Loucy (cell line): ENCODE measurements at regions not wholly inside any gene's neighbourhood (a gene's known extent, or its start where the extent isn't known, plus 50 kb on each side); places are given as distances from the start of the nearest gene placed in this dataset.

Source experiments
- H2AFZ ChIP-seq: fragments of 200-600 bp; sonication (generic); 2 replicates; pipeline ENCODE4 v1.6.0; 2016; ENCODE audit warnings: antibody characterized with exemption, mild to moderate bottlenecking, low read length, moderate library complexity
- H3F3A ChIP-seq: fragments of 200-600 bp; 2 replicates; pipeline ENCODE4 v1.6.0; 2016; ENCODE audit warnings: antibody characterized with exemption, low read depth, mild to moderate bottlenecking
- H3K27me3 ChIP-seq: fragments of 200-600 bp; sonication (generic); 2 replicates; pipeline ENCODE4 v1.6.1; 2014; ENCODE audit warnings: low read length, mild to moderate bottlenecking; ENCODE audit not compliant: insufficient read depth, poor library complexity, severe bottlenecking
- H3K36me3 ChIP-seq: fragments of 200-600 bp; sonication (generic); 2 replicates; pipeline ENCODE4 v1.6.1; 2016; ENCODE audit warnings: low read length; ENCODE audit not compliant: insufficient read depth
- H3K4me1 ChIP-seq: fragments of 200-600 bp; sonication (generic); 2 replicates; pipeline ENCODE4 v1.5.1; 2014; ENCODE audit warnings: low read length, mild to moderate bottlenecking; ENCODE audit not compliant: insufficient read depth, poor library complexity, severe bottlenecking
- H3K4me2 ChIP-seq: fragments of 200-600 bp; sonication (generic); 2 replicates; pipeline ENCODE4 v1.6.0; 2014; ENCODE audit warnings: antibody characterized with exemption, low read length, low read depth, mild to moderate bottlenecking; ENCODE audit not compliant: poor library complexity, severe bottlenecking
- H3K4me3 ChIP-seq: fragments of 200-600 bp; sonication (generic); 2 replicates; pipeline ENCODE4 v1.5.1; 2014; ENCODE audit warnings: low read length, mild to moderate bottlenecking, mixed read lengths; ENCODE audit not compliant: poor library complexity, severe bottlenecking
- H3K79me2 ChIP-seq: fragments of 200-600 bp; sonication (generic); 2 replicates; pipeline ENCODE4 v1.6.1; 2014; ENCODE audit warnings: low read length; ENCODE audit not compliant: insufficient read depth
- H3K9ac ChIP-seq: fragments of 200-600 bp; sonication (generic); 2 replicates; pipeline ENCODE4 v1.6.0; 2014; ENCODE audit warnings: mild to moderate bottlenecking, low read depth, low read length, moderate library complexity; ENCODE audit not compliant: poor library complexity, severe bottlenecking
- H3K9me2 ChIP-seq: fragments of 200-600 bp; sonication (generic); replicated peaks from 2 replicates; pipeline ENCODE4 v1.6.1; 2016; ENCODE audit warnings: low read depth, low read length, mixed read lengths
- H3K9me3 ChIP-seq: fragments of 200-600 bp; sonication (generic); 2 replicates; pipeline ENCODE4 v1.6.1; 2014; ENCODE audit warnings: mild to moderate bottlenecking, antibody characterized with exemption, low read length, low read depth; ENCODE audit not compliant: insufficient read depth
- H4K20me1 ChIP-seq: fragments of 200-600 bp; sonication (generic); 2 replicates; pipeline ENCODE4 v1.6.0; 2014; ENCODE audit warnings: antibody characterized with exemption, low read length, mild to moderate bottlenecking; ENCODE audit not compliant: insufficient read depth, poor library complexity, severe bottlenecking
- EZH2phosphoT487 ChIP-seq: fragments of 200-600 bp; IDR thresholded peaks from 2 replicates; pipeline ENCODE4 v1.6.1; 2018; ENCODE audit warnings: antibody characterized with exemption, mild to moderate bottlenecking, moderate library complexity, borderline replicate concordance
- TF ChIP-seq, protein P1 (sequence below): fragments of 200-600 bp; sonication (generic); conservative IDR thresholded peaks from 2 replicates; pipeline ENCODE4 v1.5.1; 2014; ENCODE audit warnings: mild to moderate bottlenecking, antibody characterized with exemption, low read length

DNA sequence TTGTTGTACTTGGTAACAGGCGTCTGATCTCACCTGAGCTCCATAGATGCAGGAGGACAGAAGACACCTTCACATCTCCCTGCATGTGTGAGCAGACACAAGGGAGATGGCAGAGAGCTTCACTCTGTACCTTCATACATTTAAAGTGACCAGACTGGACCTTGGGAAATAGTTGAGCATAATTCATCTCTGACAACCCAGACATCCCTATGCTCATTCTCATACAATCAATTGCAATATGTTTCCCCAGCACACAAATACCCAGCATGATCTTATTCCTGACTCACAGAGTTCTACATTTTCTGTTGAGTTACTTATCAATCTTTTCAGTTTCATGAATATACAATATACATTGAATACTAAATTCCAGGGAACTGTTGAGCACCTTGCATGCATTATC lies 488.2 kb upstream of the API5 start:
- no peaks in the 10 kb centered on the region for H3K9me2 ChIP-seq
- H3K79me2 ChIP-seq, result no peaks in the 10 kb centered on the region
- H3K4me2 ChIP-seq, result no peak overlapping the region
- H3K9me3 ChIP-seq, result no peaks in the 10 kb centered on the region
- no peak overlapping the region for H2AFZ ChIP-seq
- H3K27me3 ChIP-seq, result no peaks in the 10 kb centered on the region
- no peak for TF ChIP-seq EZH2phosphoT487
- TF ChIP-seq, protein P1, sequence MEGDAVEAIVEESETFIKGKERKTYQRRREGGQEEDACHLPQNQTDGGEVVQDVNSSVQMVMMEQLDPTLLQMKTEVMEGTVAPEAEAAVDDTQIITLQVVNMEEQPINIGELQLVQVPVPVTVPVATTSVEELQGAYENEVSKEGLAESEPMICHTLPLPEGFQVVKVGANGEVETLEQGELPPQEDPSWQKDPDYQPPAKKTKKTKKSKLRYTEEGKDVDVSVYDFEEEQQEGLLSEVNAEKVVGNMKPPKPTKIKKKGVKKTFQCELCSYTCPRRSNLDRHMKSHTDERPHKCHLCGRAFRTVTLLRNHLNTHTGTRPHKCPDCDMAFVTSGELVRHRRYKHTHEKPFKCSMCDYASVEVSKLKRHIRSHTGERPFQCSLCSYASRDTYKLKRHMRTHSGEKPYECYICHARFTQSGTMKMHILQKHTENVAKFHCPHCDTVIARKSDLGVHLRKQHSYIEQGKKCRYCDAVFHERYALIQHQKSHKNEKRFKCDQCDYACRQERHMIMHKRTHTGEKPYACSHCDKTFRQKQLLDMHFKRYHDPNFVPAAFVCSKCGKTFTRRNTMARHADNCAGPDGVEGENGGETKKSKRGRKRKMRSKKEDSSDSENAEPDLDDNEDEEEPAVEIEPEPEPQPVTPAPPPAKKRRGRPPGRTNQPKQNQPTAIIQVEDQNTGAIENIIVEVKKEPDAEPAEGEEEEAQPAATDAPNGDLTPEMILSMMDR, result no peak
- H4K20me1 ChIP-seq, result no peaks in the 10 kb centered on the region
- H3K4me3 ChIP-seq, result no peak overlapping the region
- no peaks in the 10 kb centered on the region for H3K36me3 ChIP-seq
- H3F3A ChIP-seq, result no peaks in the 10 kb centered on the region
- H3K9ac ChIP-seq, result no peak overlapping the region
- no peaks in the 10 kb centered on the region for H3K4me1 ChIP-seq

DNA sequence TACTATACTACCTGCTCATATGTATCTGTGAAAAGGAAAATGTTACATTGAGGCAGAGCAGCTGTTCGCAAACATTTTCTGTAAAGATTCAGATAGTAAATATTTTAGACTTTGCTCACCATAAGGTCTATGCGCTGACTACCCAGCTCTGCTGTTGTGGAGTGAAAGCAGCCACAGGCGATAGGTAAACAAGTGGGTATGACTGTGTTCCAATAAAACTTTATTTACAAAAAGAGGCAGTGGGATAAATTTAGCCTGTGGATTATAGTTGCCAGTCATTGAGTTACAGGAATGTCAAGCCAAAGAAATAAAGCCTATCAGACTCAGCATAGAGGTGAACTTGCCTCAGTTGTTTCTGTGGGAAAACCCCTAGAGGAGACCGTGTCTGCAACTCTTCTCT lies 487.7 kb upstream of the API5 start:
- H3F3A ChIP-seq, result no peaks in the 10 kb centered on the region
- no peaks in the 10 kb centered on the region for H3K27me3 ChIP-seq
- no peak overlapping the region for H3K4me2 ChIP-seq
- no peaks in the 10 kb centered on the region for H3K9me2 ChIP-seq
- no peak overlapping the region for H3K4me3 ChIP-seq
- no peaks in the 10 kb centered on the region for H3K79me2 ChIP-seq
- no peak overlapping the region for H2AFZ ChIP-seq
- no peaks in the 10 kb centered on the region for H3K4me1 ChIP-seq
- no peak overlapping the region for H3K9ac ChIP-seq
- no peaks in the 10 kb centered on the region for H4K20me1 ChIP-seq
- no peaks in the 10 kb centered on the region for H3K36me3 ChIP-seq
- TF ChIP-seq, protein P1, result no peak
- TF ChIP-seq EZH2phosphoT487, result no peak
- H3K9me3 ChIP-seq, result no peaks in the 10 kb centered on the region

DNA sequence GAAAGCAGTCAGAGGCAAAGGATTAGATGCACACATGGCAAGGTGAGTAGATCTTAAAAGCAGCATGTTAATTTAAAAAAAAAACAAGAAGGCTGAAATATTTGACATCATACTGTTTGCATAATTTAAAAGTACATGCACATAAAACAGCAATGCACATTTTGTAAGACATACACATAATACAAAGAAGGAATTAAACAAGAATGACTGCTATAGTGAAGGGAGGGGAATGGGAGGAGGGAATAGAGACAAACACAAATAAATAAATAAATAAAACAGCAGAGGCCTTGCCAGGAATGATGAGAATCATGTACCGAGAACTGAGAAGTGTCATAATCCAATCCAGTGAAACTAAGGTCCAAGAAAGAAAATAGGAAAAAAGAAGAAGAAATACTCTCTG lies 486.2 kb upstream of the API5 start:
- no peaks in the 10 kb centered on the region for H3F3A ChIP-seq
- no peaks in the 10 kb centered on the region for H3K27me3 ChIP-seq
- H3K9me2 ChIP-seq, result no peaks in the 10 kb centered on the region
- H3K9me3 ChIP-seq, result no peaks in the 10 kb centered on the region
- no peaks in the 10 kb centered on the region for H4K20me1 ChIP-seq
- no peak overlapping the region for H2AFZ ChIP-seq
- H3K4me3 ChIP-seq, result no peak overlapping the region
- H3K79me2 ChIP-seq, result no peaks in the 10 kb centered on the region
- no peaks in the 10 kb centered on the region for H3K36me3 ChIP-seq
- no peaks in the 10 kb centered on the region for H3K4me1 ChIP-seq
- no peak overlapping the region for H3K9ac ChIP-seq
- TF ChIP-seq, protein P1, result no peak
- TF ChIP-seq EZH2phosphoT487, result no peak
- H3K4me2 ChIP-seq, result no peak overlapping the region
